ENCODE measurements at regions not wholly inside any gene's neighbourhood (a gene's known extent, or its start where the extent isn't known, plus 50 kb on each side); places are given as distances from the start of the nearest gene placed in this dataset.

DNA sequence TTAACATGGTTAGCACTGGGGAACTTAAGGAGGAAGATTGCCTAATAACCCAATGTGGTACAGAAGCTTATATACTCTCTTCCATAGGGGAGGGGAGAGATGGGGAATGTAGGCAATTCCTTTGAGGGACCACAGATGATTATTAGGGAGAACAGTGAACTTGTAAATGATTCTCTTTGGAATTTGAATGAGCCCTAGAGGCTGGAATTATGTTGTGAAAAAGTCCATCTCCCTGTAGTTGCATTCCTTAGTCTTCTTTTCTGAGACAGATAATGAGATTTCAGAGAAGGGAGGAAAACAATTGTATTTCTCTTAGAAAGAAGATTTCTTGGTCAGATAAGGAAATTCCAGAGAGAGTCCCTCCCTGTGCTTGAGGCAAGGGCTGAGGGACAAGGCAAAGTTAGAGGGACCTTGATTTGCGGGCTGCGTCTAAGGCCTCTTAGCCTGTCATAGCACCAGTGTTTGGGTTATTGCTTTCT lies 89.0 kb upstream of the HMCN1 start:
- no peak for DNase-seq

DNA sequence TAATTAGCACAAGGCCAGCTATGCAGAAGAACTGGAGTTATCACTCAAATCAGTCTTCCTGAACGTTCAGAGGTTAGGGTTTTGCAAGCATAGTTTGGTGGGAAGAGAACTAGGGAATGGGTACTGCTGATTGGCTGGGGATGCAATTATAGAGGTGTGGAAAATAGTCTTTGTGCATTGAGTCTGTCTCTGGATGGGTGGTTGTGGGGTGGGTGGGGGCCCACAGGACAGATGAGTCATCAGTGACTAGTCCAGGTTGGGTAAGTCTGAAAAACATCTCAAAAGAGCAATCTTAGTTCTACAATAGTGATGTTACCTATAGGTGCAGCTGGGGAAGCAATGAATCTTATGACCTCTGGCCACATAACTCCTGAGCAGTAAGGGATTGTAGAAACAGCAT lies 89.7 kb upstream of the HMCN1 start:
- DNase-seq = no peak

DNA sequence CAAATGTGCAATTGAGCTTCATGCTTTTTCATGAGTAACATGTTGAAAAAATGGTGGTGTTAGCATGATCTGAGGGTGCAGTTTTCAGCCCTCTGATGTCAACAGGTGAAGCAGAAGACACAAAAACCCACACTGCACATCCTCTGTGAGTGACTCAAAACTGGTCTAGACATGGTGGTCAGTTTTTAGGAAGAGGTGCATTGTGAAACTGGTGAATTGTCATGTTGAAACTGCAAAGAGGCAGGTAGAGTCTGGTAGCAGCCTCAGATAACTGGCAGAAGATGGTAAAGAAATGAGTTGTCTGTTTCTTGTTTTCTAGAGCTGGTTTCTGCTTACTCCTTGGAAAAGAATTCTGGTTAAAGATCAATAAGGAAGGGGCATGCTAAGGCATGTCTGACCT lies 97.3 kb upstream of the HMCN1 start:
- DNase-seq = no peak

DNA sequence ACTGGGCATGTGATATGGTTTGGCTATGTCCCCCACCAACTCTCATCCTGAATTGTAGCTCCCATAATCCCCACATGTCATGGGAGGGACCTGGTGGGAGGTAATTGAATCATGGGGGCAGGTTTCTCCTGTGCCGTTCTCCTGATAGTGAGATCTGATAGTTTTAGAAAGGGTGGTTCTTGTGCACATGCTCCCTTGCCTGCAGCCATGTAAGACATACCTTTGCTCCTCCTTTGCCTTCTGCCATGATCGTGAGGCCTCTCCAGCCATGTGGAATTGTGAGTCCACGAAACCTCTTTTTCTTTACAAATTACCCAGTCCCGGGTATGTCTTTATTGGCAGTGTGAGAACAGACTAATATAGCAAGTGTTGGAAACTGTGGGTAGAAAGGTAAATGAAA lies 99.5 kb upstream of the HMCN1 start:
- no peak for DNase-seq

DNA sequence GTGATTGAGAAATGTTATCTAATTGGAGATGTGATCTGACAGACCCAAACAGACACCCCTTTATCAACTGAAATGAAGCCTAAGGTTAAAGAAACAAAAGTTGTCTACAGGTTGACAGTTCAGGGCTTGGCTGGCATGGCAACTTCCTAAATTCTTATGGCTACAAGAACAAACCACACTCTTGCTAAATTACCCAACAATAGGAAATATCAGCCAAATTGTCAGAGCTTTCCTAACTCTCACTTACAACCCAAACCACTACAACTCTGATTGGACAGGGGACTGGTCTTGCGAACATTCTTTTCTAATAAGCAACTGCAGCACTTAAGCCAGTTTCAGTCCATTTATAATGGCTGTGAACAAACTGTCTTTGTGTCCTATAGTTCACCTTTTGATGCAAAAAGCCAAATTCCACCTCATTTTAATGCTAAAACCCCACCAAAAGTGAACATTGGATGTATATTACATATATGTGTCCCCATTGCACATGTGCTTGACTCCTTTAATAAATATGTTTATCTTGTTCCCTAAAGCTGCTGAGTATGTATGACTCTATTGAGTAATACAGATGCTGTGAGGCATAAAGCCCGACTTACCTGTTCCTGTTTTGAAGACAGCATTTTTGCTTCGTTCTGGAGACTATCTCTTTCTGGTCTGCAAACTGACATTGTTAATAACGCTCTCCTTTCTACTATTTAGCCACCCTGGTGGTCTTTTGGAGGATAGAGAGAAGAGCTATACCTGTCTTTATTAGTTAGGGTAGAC lies 101.3 kb upstream of the HMCN1 start:
- DNase-seq = no peak

DNA sequence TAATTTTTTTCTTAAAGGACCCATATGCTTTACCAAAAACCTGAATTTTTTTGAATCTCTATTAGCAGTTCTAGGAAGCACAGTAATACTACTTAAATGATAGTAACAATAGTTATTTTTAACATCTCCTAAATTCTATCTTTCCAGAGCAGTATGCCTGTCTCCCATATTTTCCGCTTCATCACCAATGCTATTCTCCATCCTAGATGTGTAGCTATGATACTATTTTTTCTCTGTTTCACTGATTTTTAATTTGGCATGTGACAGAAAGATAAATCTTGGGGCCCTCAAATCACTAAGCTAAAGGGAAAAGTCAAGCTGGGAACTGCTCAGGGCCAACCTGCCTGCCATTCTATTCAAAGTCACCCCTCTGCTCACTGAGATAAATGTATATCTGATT lies 102.3 kb upstream of the HMCN1 start:
- DNase-seq = no peak

DNA sequence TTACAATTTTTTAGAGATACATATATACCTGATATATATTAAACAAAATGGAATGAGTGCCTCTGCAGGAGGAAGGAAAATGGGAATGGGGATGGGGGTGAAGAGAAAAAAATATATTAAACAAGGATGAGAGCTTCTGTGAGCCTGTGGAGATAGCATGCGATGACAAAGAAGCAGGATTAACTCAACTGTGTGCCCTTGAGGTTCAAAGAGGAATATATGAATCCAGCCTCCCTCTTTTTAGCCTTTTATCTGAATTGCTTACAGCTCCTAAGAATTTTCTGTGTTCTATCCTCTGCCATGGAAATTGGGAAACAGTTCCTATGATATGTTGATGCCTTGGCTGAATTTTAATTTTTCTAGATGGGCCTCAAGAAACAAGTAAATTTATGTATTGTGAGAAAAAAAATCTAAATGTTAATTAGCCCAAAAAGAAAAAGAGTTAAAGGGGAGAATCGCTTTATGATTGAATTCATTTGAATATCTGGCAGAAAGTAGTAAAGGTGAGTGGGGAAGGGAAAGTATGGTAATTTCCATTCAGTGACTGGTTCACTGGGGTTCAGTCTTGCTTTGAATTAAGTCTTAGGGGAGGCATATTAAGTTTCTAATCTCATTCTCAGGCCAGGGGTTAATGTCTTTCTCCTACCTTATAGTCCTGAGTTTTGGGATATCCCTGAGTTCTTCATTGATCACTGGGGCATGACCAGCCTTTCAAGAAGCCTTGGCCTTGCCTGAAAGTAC lies 106.3 kb upstream of the HMCN1 start:
- DNase-seq = no peak

DNA sequence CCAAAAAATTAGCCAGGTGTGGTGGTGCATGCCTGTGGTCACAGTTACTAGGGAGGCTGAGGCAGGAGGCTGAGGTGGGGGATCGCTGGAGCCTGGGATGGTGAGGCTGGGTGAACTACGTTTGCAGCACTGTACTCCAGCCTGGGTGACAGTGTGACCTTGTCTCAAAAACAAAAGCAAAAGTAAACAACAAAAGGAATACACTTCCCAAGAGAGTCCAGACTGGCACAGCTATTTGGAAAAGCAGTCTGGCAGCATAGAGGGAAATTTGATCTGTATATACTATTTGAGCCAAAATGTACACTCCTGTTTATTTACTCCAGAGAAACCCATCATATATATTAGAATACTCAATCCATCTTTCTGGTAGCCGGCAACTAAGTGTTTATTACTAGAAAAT lies 107.0 kb upstream of the HMCN1 start:
- no peak for DNase-seq

DNA sequence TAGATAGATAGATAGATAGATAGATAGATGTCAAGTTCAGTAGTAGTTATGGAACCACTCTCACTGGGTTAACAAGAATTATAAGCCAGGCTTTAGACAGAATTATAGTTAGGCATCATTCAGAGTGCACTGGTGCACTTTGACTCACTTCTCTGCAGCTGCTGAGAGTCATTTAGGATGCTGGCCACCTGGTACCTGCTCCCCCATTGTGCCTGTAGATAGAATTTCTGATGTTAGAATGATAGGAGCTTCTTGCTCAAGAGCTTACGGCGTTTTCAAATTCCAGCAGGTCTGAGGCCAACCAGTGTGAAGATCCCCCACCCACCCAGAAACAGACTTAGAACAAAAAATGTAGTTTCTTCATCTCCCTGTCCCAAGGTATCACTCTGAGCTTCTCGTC lies 107.8 kb upstream of the HMCN1 start:
- DNase-seq = no peak

DNA sequence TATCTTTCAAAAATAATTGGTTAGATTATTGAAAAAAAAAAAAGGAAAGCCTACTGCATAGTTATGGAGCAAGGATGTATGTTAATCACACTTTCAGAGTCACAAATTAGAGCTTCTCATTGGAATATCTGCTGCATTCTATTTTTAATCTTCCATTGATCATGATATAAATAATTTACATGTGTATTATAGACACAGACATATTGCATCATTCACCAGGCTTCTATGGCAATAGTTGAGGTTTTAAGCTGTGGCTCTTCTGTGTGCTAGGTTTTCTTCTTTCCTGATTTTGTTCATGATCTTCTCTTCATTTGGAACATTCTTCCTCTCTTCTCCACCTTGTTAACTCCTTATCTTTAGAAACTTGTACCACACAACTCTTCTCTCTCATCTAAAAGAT lies 123.2 kb upstream of the HMCN1 start:
- no peak for DNase-seq

DNA sequence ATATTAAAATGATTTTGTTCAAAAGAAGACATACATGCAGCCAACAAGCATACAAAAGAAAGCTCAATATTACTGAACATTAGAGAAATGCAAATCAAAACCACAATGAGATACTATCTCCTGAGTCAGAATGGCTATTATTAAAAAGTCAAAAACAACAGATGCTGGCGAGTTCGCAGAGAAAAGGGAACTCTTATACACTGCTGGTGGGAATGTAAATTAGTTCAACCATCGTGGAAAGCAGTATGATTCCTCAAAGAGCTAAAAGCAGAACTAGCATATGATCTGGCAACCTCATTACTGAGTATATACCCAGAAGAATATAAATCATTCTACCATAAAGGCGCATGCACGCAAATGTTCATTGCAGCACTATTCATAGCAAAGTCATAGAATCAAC lies 126.0 kb upstream of the HMCN1 start:
- DNase-seq = no peak

DNA sequence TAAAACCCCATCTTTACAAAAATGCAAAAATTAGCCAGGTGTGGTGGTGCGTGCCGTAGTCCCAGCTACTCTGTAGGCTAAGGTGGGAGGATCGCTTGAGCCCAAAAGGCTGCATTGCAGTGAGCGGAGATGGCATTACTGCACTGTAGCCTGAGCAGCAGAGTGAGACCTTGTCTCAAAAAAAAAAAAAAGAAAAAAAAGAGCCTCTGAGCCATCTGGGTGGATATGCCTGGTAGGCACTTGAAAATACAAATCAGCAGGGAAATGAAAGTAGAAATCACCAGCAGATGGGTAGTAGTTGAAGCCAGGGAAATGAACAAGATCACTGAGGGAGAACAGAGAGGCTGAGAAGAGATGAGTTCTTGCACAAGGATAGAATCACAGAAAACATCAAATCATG lies 131.0 kb upstream of the HMCN1 start:
- DNase-seq = no peak

DNA sequence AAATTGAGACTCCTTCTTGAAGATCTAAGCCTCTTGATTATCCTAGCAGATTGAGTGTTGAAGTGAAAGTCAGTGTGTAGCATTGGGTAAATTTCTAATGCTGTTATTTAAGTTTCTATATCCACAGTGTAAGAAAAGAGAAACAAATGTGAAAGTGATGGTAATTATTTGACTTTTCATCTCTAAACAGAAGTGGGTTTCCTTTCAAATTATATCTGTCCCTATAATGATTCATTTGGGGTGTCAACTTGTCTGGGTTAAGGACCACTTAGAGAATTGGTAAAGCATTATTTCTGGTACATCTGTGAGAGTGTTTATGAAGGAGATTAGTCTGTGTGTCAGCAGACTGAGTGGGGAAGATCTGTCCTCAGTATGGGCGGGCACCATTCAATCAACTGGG lies 133.0 kb upstream of the HMCN1 start:
- no peak for DNase-seq

DNA sequence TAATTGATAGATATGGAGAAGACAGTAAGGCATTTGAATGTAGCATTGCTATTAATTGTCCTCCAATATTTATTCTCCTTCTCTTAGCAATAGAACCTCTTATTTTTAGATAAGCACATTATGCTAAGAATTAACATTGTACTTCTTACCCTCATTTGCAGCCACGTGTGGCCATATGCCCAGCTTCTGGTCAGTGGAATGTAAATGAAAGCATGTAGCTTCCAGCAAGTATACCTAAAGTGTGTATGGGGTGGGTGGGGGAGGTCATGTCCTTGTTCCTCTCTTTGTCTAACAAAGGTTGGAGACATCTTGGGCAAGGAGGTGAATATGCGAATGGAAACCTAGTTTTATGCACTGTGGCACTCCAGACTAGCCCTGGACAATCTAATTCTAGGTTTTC lies 133.6 kb upstream of the HMCN1 start:
- no peak for DNase-seq

DNA sequence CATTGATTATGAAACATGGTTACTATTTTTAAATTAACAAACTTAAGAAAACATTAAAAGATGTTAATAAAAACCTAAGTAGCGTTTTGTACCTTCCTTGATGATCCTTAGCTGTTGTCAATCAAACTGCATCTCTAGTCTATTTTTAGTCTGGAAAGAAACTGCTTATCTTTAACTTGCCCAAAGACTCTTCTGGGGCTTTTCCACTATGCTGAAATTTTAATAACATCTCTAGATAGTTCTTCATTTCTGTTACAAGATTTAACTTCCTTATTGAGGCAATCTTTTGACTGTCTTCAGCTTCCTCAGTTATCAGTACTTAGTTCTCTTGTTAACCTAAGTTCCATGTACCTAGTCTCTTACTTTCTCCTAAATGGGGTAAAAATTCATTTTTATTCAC lies 135.9 kb upstream of the HMCN1 start:
- DNase-seq = no peak

DNA sequence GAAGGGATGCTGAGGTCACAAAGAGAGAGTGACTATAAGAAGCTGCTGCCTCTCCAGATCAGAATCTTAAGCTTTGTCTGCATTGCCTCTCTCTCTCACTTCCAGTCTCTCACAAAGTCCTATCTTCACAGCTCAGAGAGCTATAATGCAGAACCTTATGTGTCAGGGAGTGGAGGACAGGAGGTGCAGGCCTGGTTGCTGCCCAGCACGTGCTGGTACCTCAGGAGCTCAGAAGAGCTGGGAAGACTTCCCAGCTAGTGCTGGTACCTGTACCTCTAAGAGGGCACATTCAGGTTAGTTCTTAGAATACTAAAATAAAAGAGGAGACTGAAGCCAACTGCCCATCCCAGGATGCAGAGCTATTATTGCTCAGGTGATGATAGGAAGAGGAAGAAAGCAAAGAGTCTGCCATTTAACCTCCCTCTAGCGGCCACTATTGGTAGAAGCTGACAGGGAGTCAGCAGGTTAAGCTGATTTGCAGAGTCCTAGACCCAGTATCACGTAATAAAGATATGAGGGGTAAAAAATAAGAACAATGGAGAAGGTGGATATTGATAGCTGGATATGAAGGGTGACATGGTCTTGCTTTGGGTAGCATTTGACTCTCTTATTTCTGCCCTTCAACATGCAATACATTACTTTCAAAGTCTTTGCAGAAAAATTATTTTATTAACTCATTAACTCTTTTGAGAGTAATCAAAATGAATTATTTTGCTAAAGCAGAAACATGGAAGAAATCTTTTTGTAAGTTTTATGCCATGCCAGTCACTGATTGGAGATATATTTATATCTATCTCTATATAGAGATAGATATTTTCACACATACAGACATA lies 138.1 kb upstream of the HMCN1 start:
- no peak for DNase-seq

DNA sequence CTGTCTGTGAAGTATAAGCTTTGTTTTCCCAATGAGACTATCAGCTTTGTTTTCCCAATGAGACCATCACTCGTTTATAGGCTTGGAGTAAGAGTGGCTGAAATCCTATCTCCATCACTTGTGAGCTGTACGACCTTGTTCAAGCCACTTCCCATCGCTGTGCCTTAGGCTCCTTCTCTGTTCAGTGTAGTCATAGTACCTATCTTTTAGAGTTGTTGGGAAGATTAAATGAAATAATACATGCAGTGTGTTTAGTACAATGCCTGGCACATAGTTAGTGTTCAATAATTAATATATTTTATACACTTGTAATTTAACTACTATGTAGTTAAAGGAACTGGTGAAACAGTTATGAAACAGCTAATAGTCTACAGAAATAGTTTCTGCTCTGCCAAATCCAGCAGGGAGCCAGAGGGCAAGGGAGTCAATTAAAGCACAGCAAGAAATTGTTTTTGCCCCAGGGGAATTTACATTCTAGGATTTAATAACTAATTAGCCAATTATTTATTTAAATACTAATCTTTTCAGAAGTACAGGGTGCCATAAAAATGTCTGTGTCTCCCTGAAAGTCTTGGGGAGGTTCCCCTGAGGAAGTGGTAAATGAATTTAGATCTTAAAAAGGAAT lies 139.3 kb upstream of the HMCN1 start:
- DNase-seq = no peak

DNA sequence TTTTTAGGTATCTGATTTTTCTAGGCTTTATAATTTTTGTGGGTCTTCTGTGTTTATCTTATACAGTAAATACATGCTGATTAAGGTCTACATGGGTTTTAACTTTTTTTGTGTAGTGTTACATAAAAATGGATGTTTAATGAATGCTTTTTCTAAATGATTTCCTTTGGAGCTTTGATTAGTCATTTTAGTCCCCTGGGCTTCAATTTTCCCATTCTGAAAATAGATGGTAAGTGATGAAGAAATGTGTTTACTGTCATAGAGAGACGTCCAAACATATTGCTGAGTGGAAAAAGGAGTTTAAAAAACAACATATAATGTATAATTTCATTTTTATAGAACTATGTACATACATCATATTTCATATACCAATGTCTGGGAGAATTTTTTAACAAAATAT lies 140.9 kb upstream of the HMCN1 start:
- no peak for DNase-seq

DNA sequence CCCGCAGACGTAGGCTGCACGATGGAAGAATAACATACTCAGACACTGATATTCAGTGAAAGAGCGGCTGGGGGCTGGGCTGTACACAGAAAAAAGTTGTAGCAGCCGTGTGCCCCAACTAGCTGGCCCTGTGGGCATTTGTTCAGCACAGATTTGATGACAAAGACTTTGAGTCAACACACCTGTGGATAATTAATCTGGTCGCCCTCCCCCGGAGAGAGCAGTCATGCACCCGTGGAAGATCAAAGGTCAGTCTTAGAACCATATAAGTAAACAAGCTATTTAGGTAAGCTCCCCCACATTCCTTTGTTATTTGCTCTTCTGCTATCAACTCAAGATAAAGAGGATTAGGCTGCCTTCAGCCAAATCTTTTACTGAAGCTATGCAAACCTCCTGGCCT lies 148.4 kb upstream of the HMCN1 start:
- no peak for DNase-seq

DNA sequence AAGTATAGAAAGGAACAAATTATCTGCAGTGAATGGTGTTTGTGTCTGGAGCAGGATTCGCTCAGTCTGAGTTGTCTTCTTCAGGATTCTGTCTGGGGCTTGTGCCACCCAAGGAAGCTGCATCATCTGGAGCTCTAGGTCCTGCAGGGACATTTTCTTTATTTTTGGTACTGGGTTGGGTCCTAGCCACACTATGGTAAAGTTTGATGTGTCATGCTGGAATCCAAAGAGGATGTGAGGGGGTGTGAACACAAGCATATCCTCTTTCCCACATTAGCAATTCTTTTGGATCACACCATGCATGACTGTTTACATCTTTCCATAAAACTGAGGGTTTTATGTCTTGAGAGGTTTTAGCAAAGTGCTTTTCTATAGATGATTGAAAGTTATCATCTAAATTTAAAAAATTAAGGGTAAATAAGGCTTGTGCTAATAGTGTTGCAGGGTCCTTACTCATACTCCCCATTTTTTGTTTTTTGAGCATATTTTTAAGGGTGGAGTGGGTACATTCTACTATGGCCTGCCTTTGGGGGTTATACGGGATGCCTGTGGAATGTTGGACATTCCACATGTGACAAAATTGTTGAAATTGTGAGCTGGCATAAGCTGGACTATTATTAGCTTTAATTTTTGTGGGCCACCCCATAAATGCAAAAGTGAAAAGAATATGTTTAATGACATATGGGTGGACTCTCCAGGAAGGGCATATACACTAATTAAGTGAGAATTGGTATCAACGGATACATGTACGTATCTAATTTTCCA lies 152.0 kb upstream of the HMCN1 start:
- DNase-seq = no peak

DNA sequence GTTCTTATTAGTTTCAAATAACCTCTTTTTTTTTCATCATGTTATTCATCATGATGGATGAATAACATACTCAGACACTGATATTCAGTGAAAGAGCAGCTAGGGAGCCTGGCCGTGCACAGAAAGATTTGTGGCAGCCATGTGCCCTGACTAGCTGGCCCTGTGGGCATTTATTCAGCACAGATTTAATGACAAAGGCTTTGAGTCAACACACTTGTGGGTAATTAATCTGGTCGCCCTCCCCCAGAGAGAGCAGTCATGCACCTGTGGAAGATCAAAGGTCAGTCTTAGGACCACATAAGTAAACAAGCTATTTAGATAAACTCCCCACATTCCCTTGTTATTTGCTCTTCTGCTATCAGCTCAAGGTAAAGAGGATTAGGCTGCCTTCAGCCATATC lies 153.2 kb upstream of the HMCN1 start:
- DNase-seq = no peak

DNA sequence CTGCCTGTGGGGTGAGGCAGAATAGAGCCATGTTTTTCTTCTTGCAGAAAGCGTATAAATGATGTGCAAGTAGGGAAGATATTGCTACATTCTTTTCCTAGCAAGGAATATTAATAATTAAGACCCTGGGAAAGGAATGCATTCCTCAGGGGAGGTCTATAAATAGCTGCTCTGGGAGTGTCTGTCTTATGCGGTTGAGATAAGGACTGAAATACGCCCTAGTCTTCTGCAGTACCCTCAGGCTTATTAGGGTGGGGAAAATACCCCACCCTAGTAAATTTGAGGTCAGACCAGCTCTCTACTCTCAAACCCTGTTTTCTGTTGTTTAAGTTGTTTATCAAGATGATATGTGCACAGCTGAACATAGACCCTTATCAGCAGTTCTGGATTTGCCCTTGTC lies 155.9 kb upstream of the HMCN1 start:
- no peak for DNase-seq

Data from skin of body (tissue), 1 donor.